NOMO-1 (cell line): ENCODE measurements at regions not wholly inside any gene's neighbourhood (a gene's known extent, or its start where the extent isn't known, plus 50 kb on each side); places are given as distances from the start of the nearest gene placed in this dataset.
A peak's percentile ranks its signal among the peaks of the same experiment; 100 is the strongest.

Experiments used
- DNase-seq, 2 experiments: peaks; one replicate each; lab custom pipeline; 2025; ENCODE audit not compliant: unreplicated experiment in 2 of 2; lab: John Stamatoyannopoulos, UW

- no peak for DNase-seq
Observed at GRCh38 chr9:88077071-88077617, 61.1 kb downstream of the SPATA31C2 start.

- peak; percentile 1 to 8 for DNase-seq
Observed at GRCh38 chr9:88076286-88077070, 61.8 kb downstream of the SPATA31C2 start.

DNA sequence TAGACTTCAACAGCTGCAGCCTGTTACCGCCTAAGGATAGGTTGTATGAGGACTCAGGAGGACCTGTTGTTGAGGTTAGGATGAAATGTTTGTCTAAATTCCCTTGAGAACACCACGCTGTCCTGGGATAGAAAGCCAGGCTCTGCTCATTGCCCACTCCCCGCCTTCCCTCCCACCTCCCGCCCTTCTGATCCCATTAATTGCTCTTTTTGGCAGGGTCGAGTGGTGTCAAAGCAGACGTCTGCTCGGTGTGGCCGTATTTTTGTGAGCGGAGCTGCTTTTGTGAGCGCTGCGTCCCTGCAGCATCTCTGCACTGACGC, 62.3 kb downstream of the SPATA31C2 start:
- peak in 1 of 2 experiments; percentile 18 for DNase-seq

DNA sequence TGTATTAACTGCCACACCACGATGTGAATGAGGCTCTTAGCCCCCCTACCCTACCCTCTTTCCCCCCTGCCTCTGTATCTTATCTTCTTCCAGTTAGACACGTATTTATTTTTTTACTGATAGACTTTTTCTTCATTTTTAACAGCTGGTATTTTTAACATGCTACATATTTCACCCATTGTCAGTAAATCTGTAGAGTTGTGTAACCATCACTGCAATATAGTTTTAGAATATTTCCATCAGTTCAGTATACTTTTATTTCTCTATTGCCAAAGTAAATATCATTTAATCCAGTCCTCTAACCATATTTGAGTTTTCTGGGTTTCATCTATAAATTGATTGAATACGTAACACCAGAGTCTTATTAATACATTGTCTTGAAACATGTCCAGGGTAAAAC, 62.8 kb downstream of the SPATA31C2 start:
- DNase-seq, result no peak

DNA sequence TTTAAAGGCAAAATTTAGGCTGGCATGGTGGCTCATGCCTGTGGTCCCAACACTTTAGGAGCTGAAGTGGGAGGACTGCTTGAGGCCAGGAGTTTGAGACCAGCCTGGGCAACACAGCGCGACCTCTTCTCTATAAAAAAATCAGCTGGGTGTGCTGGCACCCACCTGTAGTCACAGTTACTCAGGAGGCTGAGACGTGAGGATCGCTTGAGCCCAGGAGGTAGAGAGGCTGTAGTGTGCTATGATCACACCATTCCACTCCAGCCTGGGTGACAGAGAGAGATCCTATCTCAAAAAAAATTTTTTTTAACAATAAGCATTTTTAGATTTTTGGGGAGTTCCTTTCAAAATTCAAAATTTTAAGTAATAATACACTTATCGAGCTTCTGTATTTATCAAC, 63.3 kb downstream of the SPATA31C2 start:
- DNase-seq, result no peak

DNA sequence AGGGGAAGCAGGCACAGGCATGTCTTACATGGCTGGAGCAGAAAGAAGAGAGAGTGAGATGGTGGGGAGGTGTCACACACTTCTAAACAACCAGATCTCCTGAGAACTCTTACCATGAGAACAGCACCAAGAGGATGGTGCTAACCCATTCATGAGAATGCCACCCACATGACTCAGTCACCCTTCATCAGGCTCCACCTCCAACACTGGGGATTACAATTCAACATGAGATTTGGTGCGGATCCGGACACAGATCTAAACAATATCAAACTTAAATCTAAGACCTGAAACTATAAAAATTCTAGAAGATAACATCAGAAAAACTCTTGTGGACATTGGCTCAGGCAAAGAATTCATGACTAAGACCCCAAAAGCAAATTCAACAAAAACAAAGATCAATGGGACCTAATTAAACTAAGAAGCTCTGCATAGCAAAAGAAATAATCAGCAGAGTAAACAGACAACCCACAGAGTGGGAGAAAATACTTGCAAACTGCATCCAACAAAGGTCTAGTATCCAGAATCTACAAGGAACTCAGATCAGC, 65.4 kb downstream of the SPATA31C2 start:
- no peak for DNase-seq

DNA sequence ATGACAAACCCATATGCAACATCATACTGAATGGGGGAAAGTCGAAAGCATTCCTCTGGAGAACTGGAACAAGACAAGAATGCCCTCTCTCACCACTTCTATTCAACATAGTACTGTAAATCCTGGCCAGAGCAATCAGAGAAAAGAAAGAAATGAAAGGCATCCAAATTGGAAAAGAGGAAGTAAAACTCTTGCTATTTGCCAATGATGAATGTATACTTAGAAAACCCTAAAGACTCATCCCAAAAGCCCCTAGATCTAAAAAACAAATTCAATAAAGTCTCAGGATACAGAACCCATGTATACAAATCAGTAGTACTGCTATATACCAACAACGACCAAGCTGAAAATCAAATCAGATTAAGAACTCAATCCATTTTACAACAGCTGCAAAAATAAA, 66.9 kb downstream of the SPATA31C2 start:
- peak in 1 of 2 experiments; percentile 12 for DNase-seq

- DNase-seq, result no peak
Observed at GRCh38 chr9:88065619-88066018, 72.7 kb downstream of the SPATA31C2 start.

DNA sequence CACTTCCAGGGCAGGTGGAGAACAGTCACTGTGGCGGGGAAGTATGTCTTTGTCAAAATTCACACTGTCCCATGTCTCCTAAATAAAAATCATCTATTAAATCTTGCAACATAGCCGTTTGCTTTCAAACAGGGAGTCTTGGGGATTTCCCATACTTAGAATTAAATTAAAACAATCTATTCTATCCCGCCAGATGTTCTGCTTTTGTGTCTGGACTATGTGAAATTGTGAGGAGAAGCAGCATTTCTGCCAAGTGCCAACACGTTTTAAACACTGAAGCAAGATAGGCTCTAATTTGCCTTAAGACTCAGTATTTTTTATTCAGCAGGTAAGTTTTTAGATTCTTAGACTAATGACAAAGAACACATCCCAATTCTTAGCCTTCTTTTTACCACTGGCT, 73.7 kb downstream of the SPATA31C2 start:
- DNase-seq, result no peak

- no peak for DNase-seq
Observed at GRCh38 chr9:88060746-88061145, 77.5 kb downstream of the SPATA31C2 start.

DNA sequence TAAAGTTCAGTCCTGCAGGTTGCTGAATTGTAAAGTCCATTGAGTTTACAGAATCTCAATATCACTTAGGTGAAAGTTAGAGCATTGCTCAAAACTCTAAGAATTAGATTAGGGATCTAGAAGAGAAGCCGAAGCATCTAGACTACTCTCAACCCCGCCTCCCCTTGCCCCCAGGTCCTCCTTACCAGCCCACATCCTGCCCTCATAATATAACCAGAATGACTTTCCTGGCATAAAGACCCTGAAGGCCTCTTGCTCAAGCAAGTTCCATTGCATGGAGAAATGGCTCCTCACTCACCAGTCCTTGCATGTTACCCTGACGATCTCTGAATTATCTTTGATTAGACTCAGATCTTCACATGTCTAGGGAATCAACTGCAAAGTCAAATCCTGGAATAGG, 78.8 kb downstream of the SPATA31C2 start:
- no peak for DNase-seq

GRCh38 chr9:88056876-88057275, 81.4 kb downstream of the SPATA31C2 start:
- no peak for DNase-seq

DNA sequence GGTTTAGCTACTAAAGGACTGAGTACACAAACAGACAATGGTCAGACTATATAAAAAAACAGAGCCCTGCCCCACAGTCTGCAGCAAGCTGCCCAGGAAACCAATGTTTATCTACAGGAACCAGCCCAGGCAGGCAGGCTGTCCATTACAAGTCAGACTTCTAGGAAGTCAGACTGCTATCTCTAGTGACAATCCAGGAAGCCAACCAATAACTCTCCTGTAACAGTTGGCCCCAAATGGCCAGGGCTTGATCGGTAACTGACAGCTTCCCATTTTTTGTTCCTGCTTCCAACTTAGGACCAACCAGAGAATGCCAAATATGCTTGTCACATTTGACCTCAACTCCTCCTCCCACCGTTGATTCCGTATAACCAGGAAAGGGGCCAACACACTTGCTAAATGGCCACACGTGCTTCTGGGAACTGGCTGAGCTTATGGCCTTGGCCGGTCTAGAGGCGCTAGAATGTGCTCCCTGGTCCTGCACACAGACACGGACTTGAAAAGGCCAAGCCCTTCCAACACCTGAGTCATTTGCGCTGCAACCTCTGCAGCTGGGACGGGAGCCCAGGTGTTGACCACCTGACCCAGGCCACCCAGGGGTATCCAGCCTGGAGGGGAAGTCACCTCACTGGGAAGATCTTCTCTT, 79.6 kb upstream of the CDK20 start:
- no peak for DNase-seq

- DNase-seq, result no peak
Observed at GRCh38 chr9:88052321-88052965, 78.1 kb upstream of the CDK20 start.

DNA sequence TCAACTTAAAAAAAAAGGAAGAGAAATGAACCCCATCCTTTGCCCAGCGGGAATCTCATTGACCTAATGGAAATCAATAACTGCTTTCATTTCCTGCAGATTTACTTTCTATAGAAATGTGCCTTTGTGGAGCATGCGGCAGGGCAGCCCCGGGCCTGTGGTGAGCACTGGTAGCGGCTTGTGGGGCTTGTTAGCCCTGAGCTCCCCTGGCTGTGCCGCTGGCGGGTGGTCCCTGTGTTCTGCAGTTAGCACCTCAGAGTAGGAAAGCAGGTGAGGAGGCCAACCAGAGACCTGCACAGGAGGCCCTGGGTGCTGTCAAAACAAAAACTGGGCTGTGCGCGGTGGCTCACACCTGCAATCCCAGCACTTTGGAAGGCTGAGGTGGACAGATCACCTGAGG, 76.8 kb upstream of the CDK20 start:
- DNase-seq, result no peak

- DNase-seq, result no peak
Observed at GRCh38 chr9:88049677-88050307, 75.5 kb upstream of the CDK20 start.

- DNase-seq, result no peak
Observed at GRCh38 chr9:88046542-88046941, 72.2 kb upstream of the CDK20 start.

DNA sequence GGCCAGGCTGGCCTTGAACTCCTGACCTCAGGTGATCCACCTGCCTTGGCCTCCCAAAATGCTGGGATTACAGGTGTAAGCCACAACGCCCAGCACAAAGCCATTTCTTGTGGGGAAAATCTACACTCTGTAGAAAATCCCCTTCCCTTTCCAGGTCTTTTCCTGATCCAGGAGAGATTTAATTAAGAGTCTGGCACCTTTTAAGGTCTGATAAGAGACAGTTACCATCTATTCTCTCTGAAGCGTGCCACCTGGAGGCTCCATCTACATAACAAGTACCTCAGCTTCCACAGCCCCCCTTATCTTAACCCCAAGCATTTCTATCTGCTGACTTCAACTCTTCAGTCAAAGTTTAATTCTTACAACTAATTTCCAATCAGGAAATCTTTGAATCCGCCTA, 71.4 kb upstream of the CDK20 start:
- DNase-seq, result no peak

DNA sequence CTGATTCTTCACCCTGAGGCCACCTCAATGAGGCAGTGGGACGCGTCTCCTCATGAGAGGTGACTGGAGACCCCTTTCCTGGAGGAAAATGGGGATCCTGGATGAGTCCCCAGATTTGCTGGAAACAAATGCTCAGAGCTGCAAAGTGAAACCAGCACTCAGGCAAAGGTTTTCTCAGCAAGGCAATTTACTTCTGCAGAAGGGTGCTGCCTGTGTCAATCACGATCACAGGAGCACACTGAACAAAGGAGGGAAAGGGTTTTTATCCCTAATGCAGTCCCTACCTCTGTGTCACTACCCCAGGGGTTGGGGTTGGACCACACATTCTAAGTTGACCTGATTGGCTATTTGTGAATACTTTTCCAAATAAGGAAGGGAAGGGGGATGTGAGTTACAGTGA, 69.9 kb upstream of the CDK20 start:
- no peak for DNase-seq

- DNase-seq, result no peak
Observed at GRCh38 chr9:88043647-88044046, 69.3 kb upstream of the CDK20 start.

DNA sequence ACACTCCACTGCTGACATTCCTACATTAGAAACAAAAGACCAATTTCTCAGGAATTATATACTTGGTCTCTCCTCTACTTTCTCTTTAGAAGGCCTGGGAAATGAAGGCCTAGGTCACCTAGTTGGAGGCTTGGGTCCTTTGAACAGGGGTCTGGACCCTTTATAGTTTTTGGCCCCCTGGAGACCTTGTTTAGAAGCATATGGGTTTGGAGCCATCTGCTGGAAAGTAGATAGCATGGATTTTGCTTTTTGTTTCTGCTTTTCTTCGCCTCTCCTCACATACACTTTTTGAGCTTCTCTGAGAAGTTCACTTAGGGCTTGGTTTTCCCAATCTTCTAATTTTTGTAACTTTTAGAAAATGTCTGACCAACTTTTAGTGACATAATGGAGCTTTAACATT, 67.1 kb upstream of the CDK20 start:
- no peak for DNase-seq
